ENCODE measurements at regions not wholly inside any gene's neighbourhood (a gene's known extent, or its start where the extent isn't known, plus 50 kb on each side); places are given as distances from the start of the nearest gene placed in this dataset.

DNA sequence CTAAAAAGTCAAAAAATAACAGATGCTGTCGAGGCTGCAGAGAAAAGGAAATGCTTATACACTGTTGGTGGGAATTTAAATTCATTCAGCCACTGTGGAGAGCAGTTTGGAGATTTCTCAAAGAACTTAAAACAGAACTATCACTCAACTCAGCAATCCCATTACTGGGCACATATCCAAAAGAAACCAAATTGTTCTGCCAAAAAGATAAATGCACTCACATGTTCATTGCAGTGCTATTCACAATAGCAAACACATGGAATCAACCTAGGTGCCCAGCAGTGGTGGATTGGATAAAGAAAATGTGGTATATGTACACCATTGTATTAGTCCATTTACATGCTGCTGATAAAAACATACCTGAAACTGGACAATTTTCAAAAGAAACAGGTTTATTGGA, 116.0 kb upstream of the VGLL2 start:
- DNase-seq (ENCODE audit: low read depth) = no peak
- TF ChIP-seq, protein P1, sequence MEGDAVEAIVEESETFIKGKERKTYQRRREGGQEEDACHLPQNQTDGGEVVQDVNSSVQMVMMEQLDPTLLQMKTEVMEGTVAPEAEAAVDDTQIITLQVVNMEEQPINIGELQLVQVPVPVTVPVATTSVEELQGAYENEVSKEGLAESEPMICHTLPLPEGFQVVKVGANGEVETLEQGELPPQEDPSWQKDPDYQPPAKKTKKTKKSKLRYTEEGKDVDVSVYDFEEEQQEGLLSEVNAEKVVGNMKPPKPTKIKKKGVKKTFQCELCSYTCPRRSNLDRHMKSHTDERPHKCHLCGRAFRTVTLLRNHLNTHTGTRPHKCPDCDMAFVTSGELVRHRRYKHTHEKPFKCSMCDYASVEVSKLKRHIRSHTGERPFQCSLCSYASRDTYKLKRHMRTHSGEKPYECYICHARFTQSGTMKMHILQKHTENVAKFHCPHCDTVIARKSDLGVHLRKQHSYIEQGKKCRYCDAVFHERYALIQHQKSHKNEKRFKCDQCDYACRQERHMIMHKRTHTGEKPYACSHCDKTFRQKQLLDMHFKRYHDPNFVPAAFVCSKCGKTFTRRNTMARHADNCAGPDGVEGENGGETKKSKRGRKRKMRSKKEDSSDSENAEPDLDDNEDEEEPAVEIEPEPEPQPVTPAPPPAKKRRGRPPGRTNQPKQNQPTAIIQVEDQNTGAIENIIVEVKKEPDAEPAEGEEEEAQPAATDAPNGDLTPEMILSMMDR (IDR thresholded peaks at IDR 0.05; ENCODE audit: insufficient read depth, low read depth, low read length, missing control alignments) = no peak
- no peak overlapping the region for H3K4me3 ChIP-seq (ENCODE audit: low read depth, low read length)

DNA sequence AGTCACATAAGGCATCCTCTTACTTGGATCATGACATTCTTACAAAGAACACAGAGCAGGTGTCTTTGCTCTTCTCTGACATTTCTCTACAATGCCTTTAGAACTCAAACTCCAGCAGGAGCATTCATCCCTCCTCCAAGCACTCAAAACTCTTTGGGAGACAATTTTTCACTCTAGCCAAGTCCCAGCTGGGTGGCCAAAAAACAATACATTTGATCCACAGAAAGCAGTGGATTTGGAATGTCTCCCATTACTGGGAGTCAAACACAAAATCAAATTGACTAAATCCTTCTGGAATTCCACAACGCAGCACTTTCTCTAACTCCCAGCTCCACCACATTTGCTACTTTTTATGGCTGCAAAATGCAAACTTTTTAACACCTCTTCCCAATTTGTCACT, 108.6 kb upstream of the VGLL2 start:
- no peak for DNase-seq (ENCODE audit: low read depth)
- H3K4me3 ChIP-seq (ENCODE audit: low read depth, low read length) = no peak overlapping the region
- TF ChIP-seq, protein P1 (IDR thresholded peaks at IDR 0.05; ENCODE audit: insufficient read depth, low read depth, low read length, missing control alignments) = no peak

DNA sequence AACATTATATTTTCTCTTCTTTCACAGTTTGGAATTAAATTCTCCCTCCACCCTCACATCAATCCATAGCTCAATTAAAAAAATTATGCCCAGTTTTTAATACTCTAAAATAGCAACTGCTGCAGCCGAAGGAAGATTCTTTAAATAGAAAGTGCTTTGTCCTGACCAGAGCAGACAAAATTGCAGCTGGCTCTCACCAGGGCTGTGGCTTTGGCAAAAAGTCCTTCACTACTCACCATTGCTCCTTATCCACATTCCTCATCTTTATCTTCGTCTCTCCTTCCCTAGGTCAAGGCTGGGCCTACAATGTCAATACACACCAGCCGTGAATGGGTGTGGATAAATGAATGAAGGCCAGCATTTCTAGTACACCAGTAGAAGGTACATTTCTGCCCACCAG, 107.9 kb upstream of the VGLL2 start:
- DNase-seq (ENCODE audit: low read depth) = no peak
- H3K4me3 ChIP-seq (ENCODE audit: low read depth, low read length) = no peak overlapping the region
- TF ChIP-seq, protein P1 (IDR thresholded peaks at IDR 0.05; ENCODE audit: insufficient read depth, low read depth, low read length, missing control alignments) = no peak

DNA sequence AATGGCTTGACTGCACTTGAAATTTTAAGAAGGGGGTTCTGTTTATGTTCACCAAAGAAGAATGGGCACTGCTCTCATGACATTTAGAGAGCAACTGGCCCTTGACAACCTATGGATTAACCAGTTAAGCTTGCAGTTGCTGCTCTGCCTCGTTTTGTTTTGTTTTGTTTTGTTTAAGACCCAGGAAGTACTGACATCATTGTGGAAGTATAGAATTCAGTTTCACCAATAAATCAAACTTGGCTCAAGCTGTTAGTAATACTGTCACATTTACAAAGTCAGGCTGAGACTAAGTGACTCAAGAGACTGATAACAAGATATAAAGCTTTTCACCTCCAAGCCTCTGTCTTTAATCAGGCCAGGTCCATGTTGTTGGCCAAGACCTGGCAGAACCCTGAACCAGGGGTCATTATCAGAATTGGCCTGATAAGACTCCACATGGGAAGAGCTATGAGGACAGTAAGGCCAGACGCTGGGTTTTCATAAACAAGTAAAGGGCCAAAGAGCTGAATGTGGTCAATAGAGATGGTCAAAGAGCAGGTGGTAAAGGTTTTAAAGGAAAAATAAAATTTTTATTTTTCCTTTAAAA, 99.4 kb upstream of the VGLL2 start:
- no peak for DNase-seq (ENCODE audit: low read depth)
- no peak overlapping the region for H3K4me3 ChIP-seq (ENCODE audit: low read depth, low read length)
- TF ChIP-seq, protein P1 (IDR thresholded peaks at IDR 0.05; ENCODE audit: insufficient read depth, low read depth, low read length, missing control alignments) = no peak

DNA sequence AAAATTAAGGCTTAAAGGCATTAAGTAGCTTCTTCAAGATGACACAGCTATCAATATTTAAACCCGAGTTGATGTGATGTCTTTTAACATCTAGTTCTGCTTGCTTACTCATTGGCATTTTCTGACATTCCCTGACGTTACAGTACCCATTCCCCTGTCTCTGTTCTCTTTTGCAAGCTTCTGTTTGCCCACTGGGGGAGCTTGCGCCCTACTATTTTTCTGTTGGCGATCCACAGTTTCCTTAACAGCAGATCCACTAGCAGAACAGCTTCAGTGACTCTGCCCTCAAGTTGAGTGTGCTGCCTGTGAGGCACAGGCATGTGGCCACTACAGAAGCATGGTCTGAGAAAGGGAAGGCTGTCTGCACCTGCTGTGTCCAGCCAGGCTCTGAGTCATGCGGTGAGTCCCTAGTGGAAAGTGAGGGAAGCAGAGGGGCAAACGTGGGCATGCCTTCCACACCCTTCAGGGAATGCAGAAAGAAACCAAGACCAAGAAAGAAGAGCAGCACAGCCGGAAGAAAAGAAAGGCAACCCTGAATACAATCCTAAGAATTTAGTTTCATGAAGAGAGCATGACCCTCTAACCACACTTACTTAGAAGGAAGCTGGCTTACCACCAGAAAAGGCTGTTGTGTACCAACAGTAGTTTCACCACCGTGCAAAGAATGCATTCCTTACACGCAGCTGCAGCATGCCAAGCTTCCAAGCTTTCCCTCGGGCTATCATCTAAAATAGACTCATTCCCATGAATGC, 97.7 kb upstream of the VGLL2 start:
- no peak overlapping the region for H3K4me3 ChIP-seq (ENCODE audit: low read depth, low read length)
- DNase-seq (ENCODE audit: low read depth) = no peak
- TF ChIP-seq, protein P1 (IDR thresholded peaks at IDR 0.05; ENCODE audit: insufficient read depth, low read depth, low read length, missing control alignments) = no peak

DNA sequence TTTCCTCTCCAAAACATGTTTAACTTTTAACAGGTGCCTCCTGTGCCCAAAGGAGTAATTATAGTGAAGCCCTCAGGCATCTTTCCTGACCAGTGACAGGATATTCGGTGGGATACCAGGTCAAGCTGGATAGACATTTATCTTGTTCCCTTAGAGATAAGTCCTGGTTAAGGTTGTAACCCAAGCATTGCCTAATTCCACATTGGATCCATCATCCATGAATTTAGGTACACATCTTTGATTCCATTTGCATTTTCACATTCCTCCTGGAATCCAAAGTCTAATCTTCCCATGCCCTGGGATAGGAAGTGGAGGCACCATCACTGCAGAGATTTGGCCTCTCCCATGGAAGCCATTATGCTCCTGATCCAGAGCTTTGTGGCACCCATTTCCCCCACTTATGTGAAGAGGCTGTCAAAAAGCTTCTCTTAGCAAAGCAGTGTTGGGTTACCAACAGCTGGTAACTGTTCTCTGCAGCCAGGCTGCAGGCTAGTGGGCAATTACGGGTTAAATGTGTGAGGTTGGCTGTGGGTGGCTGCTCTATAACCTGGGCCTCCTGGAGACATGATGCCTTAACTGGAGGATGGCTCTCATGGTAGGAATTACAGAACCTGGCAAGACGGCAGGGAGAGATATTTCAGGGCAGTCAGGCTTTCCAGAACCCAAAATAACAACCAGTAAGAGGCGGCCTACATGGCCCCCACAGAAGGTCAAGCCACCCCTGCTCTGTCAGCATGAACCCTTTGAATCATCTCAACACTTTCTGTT, 96.9 kb upstream of the VGLL2 start:
- DNase-seq (ENCODE audit: low read depth) = no peak
- no peak overlapping the region for H3K4me3 ChIP-seq (ENCODE audit: low read depth, low read length)
- TF ChIP-seq, protein P1 (IDR thresholded peaks at IDR 0.05; ENCODE audit: insufficient read depth, low read depth, low read length, missing control alignments) = no peak

Measured in GM12865 (cell line).